ENCODE measurements at regions not wholly inside any gene's neighbourhood (a gene's known extent, or its start where the extent isn't known, plus 50 kb on each side); places are given as distances from the start of the nearest gene placed in this dataset.

DNA sequence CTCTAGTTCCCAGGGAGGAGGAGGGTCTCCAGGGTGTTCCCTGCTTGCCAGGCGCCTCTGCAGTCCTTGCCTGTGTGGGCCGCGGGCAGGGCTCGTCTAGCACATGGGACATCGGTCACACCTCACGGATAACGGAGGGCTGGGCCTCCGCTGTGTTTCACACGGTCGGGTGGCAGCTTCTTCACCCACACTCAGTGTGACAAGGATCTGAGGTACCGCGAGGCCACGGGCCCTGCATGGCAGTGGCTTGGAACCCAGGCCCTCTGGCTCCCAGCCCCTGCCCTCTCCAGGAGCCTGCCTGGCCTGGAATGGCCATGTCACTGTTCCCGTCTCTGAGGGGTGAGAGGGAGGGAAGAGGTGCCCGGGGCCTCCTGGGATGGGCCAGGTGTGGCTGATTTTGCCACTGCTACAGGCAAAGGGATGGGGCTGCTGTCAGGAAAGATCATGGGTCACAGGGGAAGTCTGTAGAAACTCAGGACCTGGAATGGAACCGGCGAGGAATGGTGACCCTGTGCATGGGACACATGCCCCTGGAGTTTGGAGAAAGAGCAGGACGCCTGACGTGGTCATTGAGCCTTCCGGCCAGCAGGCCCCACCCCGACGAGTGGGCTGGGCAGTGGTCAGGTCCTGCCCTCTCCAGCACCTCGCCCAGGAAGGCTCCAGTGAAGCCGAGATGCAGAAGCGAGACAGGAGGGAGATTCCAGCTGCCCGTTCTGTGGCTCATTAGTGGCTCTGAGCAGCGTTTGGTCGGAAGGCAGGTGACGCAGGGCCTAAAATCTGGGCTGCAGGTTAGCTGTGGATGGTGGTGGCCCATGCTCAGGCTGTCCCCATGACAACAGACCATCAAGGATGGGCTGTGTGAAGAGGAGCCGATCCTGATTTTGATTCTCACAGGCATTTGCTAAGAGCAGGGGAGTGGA, 76.5 kb upstream of the GSE1 start:
- no peak for DNase-seq (ENCODE audit: low read depth in 1 of 2, low spot score in 1 of 2)
- TF ChIP-seq, protein P1, sequence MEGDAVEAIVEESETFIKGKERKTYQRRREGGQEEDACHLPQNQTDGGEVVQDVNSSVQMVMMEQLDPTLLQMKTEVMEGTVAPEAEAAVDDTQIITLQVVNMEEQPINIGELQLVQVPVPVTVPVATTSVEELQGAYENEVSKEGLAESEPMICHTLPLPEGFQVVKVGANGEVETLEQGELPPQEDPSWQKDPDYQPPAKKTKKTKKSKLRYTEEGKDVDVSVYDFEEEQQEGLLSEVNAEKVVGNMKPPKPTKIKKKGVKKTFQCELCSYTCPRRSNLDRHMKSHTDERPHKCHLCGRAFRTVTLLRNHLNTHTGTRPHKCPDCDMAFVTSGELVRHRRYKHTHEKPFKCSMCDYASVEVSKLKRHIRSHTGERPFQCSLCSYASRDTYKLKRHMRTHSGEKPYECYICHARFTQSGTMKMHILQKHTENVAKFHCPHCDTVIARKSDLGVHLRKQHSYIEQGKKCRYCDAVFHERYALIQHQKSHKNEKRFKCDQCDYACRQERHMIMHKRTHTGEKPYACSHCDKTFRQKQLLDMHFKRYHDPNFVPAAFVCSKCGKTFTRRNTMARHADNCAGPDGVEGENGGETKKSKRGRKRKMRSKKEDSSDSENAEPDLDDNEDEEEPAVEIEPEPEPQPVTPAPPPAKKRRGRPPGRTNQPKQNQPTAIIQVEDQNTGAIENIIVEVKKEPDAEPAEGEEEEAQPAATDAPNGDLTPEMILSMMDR (IDR thresholded peaks at IDR 0.05; ENCODE audit: low read depth, low read length): no peak
- Histone ChIP-seq H3K36me3 (no peaks in the 10 kb centered on the region), H3K4me3 (no peak overlapping the region), H3K9me3 (ENCODE audit: low read depth) (no peaks in the 10 kb centered on the region), H3K27ac (peak overlapping the region; percentile 93), H3K27me3 (no peaks in the 10 kb centered on the region), H3K4me1 (ENCODE audit: low read depth) (peaks cover 68% of the 10 kb centered on the region)

DNA sequence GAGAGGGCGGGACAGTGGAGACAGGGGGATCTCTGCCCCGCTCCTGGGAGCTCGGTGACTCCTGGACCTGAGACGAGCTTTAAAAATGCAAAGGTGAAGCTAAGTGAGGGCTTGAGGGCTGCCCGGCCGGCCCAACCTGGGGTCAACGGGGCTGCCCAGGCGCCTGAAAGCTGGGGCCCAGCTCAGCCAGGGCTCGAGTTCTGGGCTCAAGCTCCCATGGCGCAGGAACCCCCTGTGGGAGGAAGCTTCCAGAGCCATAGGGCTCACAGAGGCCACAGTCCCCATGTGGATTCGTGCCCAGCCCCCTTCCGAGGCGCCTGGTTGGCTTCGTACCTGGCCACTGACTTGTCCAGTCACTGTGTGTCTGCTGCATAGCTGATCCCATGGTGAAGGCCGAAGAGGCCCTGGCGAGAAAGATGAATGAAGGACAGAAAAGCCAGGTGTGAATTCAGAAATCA, 75.8 kb upstream of the GSE1 start:
- Histone ChIP-seq H3K36me3 (no peaks in the 10 kb centered on the region), H3K4me3 (no peak overlapping the region), H3K9me3 (ENCODE audit: low read depth) (no peaks in the 10 kb centered on the region), H3K27ac (peak overlapping the region; percentile 93), H3K27me3 (no peaks in the 10 kb centered on the region), H3K4me1 (ENCODE audit: low read depth) (peaks cover 68% of the 10 kb centered on the region)
- TF ChIP-seq, protein P1 (IDR thresholded peaks at IDR 0.05; ENCODE audit: low read depth, low read length): no peak
- no peak for DNase-seq (ENCODE audit: low read depth in 1 of 2, low spot score in 1 of 2)

DNA sequence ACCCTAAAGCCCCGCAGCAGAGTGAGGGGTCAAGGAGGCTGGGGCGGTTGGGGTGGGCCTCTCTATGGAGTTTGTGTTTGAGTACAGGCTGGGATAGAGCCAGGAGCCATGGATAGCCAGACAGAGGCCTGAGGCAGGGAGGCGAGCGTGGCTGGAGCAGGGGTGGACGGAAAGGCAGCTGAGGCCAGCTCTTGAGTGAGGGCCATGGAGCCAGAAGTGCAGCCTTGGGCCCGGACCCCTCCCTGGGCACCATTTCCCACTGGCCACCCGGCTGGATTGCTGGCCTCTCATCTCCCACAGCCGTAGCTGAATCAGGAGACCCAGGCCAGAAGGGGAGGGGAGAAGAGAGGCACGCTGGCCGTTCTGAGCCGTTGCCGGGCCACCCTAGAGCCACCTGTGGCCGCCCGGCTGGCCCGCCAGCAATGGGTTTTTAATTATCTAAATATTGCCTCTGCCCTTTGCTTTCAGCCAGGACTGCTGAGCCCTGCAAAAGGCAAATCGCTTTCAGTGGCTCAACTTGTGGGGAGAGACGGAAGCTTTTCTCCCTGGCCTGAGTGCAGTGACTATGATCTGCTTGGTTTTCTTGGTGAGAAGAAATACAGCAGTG, 75.2 kb upstream of the GSE1 start:
- H3K27ac ChIP-seq: peak overlapping the region; percentile 93
- no peaks in the 10 kb centered on the region for H3K9me3 ChIP-seq (ENCODE audit: low read depth)
- DNase-seq (ENCODE audit: low read depth in 1 of 2, low spot score in 1 of 2): no peak
- no peaks in the 10 kb centered on the region for H3K36me3 ChIP-seq
- H3K4me1 ChIP-seq (ENCODE audit: low read depth): peaks cover 68% of the 10 kb centered on the region
- H3K4me3 ChIP-seq: no peak overlapping the region
- TF ChIP-seq, protein P1 (IDR thresholded peaks at IDR 0.05; ENCODE audit: low read depth, low read length): no peak
- H3K27me3 ChIP-seq: no peaks in the 10 kb centered on the region

DNA sequence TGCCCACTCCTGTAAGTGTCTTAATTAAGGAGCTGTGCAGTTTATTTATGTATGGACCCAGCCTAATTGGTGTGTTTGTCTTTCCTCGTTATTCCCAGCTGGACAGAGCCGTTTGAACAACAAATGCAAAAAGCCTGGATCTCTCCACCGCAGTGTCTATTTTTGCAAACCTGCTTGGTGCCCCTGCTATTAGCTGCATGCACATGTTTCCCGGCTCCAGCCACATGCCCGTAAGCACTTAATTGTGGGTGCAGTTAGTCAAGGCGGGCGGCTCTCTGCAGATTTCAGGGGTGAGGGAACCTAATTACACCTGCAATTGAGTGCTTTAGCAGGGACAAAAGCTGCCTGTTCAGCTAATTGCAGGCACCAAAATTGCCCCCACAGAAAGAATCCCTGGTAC, 74.0 kb upstream of the GSE1 start:
- Histone ChIP-seq H3K27me3 (no peaks in the 10 kb centered on the region), H3K4me1 (ENCODE audit: low read depth) (peaks cover 63% of the 10 kb centered on the region), H3K4me3 (no peak overlapping the region), H3K36me3 (no peaks in the 10 kb centered on the region), H3K9me3 (ENCODE audit: low read depth) (no peaks in the 10 kb centered on the region), H3K27ac (no peak overlapping the region)
- TF ChIP-seq, protein P1 (IDR thresholded peaks at IDR 0.05; ENCODE audit: low read depth, low read length): no peak
- DNase-seq (ENCODE audit: low read depth in 1 of 2, low spot score in 1 of 2): no peak

DNA sequence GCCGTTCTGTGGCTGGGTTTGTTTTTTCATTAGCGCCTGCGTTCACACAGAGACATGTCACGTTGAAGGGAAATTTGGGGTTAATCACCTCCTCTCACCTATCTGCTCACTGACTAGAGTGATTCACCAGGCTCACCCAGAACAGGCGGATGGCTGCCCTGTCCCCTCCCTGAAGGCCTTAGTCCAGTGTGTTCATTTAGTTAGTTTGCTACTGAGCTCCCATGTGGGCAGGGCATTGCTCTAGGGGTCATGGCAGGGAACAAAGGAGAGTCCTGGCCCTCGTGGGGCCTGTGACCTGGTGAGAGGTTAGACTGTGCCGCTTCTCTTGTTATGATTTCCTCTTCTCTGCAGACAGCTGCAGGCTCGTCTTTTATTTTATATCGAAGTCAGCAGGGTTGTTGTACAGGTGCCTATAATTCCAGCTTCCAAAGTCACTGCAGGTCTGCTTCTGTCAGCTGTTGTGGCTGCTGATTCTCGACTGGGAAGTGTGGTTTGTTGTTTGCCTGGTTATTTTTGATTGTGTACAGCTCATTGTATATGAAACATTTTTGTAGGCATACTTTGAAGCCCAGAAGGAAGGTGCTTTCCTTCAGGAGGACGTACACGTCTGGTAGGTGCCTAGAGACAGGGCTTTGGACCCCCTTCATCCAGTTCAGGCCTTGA, 73.4 kb upstream of the GSE1 start:
- no peak overlapping the region for H3K27ac ChIP-seq
- H3K36me3 ChIP-seq: no peaks in the 10 kb centered on the region
- TF ChIP-seq, protein P1 (IDR thresholded peaks at IDR 0.05; ENCODE audit: low read depth, low read length): no peak
- peaks cover 58% of the 10 kb centered on the region for H3K4me1 ChIP-seq (ENCODE audit: low read depth)
- DNase-seq (ENCODE audit: low read depth in 1 of 2, low spot score in 1 of 2): no peak
- H3K4me3 ChIP-seq: no peak overlapping the region
- H3K9me3 ChIP-seq (ENCODE audit: low read depth): no peaks in the 10 kb centered on the region
- H3K27me3 ChIP-seq: no peaks in the 10 kb centered on the region
